AG20443 (cell line): ENCODE measurements at regions not wholly inside any gene's neighbourhood (a gene's known extent, or its start where the extent isn't known, plus 50 kb on each side); places are given as distances from the start of the nearest gene placed in this dataset.
"Not testable (repeated sequence)": the region's sequence is repeated elsewhere in the genome, so short reads cannot be mapped to it uniquely, and the experiment has no call there.

Source experiments
- DNase-seq: peaks from one replicate; pipeline ENCODE4 v3.0.0; 2012; ENCODE audit warnings: low spot score, mixed read lengths

DNA sequence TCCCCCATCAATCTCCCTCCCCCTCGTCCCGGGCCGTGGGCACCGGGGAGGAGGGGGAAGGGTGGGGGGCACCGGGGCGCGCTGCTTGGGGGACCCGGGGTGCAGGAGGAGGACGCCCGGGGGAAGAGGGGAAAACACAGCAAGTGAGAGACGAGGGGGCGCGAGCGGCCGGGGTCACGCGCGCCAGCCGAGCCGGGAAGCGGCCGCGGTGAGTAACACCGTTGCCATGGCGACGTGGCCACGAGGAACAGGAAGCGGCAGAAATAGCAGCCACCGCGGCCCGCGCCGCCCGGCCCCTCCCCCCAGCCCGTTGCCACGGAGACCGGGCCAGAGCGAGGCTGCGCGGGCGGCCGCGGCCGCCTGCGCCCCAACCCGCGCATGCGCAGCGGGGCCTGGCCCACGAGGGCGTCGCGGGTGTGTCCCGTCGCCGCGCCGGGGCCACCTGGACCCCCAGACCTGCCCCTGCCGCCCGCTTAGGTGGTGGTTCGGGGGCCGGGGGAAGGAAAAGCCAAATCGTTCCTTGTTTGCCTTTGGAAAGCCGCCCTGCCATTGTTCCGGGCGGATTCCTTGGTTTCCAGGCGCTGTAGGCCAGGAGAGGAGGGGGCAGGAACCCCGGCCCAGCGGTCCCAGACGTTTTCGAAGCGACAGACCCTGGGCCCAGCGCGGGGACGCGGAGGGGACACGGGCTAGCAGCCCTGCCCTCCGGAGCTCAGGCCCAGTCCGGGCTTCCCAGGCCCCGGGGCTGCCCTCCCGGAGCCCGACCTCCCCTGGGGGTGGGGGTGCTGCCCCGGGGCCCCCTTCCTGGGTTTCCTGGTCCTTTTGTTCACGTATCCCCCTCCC is 207.1 kb downstream of the C9orf50 start:
- DNase-seq = peak; percentile 100

DNA sequence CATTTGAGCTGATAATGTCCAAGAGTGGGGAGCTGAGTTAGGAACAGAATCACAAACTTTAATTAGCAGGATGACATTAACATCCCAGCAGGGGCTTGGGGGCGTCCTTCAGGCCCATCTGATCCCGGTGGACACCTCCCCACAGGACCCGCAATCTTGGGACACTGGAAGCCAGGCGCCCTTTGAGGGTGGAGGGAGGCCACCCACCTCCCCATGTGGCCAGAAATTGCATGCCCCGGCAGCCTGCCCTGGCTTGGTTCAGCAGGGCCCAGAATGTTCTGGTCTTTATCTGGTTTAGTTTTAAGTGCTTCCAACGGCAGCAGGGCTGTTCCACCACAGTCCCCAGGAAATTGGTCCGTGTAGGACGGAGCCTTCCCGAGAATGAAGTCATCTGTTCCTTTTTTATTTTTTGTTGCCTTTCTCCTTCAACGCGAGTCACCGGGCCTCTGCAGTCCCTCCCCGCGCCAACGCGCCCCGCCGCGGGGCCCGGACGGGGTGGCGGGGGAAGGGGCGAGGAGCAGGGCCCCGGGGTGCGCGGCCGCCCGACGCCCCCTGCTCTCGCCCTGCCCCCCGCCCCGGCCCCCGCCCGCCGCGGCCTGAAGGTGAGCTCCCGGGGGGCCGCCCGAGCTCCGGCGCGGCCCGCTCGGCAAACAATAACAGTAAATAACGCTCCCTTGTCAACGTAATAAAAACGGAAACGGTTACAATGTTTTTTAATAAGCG is 207.9 kb downstream of the C9orf50 start:
- DNase-seq = peak; percentile 77

DNA sequence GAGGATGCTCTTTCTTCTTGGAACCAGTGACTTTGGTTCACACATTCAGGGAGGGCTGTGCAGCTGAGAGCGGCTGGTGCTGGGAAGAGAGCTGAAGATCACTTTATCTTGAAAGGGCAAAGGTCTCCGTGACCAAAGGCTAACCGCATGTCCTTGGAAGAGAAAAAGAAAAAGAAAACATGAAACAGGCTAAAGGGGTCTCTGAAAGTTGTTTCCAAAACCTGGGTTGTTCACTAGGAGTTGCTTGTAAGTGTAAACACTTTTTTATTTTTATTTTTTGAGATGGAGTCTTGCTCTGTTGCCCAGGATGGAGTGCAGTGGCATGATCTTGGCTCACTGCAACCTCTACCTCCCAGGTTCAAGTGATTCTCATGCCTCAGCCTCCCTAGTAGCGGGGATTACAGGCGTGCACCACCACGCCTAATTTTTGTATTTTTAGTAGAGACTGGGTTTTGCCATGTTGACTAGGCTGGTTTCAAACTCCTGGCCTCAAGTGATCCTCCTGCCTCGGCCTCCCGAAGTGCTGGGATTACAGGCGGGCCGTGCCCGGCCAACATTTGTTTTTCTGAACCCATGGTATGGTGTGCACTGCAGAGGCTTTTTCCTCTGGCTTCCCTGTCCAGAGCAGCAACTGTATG is 208.6 kb downstream of the C9orf50 start:
- DNase-seq = not testable (repeated sequence)

DNA sequence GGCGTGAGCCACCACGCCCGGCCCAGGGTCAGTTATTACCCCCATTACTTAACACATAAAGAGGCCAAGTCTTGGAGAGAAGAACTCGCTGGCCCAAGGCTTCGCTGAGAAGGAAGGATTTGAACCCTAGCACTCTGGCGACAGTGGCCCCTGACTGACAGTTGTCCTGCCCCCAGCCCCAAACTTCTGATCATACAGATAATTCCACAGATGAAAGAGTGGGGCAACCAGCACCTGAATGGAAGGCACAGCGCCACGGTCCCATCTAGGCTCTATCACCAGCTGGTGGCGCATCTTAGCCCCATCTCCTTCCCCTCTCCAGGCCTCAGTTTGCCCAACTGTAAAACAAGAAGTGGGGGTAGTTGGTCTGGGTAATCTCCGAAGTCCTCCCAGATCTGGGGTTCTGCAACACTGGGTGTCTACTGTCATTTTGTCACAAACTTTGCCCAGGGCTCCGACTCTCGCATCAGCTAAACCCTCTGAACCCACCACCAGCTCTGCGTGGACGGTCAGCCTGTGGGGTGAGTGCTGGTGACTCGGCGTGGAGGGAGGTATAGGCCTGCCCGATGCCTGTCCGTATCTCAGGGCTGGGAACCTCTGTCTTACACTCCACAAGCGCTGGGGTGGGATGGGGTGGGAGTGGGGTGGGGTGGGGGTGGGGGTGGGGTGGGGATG is 209.3 kb downstream of the C9orf50 start:
- no peak for DNase-seq

DNA sequence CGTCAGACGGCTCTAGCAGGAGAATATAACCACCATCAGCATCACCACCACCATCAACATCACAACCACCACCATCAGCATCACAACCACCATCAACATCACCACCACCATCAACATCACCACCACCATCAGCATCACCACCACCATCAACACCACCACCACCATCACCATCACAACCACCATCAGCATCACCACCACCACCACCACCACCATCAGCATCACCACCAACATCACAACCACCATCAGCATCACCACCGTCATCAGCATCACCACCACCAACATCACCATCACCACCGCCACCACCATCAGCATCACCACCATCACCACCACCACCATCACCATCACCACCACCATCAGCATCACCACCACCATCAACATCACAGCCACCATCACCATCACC is 210.7 kb downstream of the C9orf50 start:
- DNase-seq = no peak

DNA sequence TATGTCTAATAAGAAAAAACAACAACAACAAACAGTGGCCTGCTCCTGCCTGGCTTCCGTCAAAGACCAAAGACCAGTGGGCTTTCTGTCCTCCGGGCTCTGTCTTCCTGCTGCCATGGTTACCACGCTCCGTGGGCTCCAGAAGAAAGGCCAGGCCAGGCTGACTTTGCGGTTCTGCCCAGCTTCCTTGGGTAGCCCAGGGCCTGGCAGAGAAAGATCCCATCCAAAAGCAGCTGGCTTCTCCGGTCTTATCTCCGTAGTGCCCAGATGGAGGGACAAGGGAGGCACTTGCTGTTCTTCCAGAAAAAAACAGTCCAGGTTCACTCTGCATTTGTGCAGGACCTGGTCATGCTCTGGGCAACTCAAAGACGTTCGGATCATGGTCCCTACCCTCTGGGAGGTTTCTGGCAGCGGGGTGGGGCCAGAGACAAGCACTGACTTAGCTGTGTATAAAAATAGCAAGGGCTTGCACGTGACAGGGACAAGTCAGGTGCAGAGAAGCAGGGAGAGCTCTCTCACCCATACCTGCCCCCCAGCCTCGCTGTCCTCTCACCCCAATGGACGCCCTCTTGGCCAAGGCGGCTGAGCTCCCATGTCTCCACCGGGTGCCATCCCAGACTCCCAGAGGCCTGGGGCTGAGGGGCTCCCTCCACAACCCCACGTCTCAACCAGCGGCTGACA is 212.2 kb downstream of the C9orf50 start:
- no peak for DNase-seq

DNA sequence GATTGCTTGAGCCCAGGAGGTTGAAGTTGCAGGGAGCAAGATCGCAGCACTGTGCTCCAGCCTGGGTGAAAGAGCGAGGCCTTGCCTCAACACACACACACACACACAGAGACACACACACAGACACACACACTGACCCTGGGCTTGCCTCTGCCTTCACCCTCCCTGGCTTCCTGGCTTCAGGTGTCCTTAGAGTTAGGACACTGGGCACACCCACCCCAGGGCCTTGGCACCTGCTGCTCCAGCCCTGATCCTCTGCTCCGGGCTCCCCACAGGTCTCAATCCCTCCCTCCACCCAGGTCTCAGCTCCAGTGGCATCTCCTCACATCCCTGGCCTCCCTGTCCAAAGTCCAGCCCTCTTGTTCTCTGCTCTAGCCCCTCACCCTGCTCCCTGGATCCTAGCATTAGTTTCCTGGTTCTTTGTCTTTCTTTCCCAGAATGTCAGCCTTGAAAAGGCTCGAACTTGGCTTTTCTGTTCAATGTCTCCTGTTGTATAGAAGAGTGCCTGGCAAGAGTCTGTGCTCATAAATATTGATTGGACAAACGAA is 212.9 kb downstream of the C9orf50 start:
- no peak for DNase-seq

DNA sequence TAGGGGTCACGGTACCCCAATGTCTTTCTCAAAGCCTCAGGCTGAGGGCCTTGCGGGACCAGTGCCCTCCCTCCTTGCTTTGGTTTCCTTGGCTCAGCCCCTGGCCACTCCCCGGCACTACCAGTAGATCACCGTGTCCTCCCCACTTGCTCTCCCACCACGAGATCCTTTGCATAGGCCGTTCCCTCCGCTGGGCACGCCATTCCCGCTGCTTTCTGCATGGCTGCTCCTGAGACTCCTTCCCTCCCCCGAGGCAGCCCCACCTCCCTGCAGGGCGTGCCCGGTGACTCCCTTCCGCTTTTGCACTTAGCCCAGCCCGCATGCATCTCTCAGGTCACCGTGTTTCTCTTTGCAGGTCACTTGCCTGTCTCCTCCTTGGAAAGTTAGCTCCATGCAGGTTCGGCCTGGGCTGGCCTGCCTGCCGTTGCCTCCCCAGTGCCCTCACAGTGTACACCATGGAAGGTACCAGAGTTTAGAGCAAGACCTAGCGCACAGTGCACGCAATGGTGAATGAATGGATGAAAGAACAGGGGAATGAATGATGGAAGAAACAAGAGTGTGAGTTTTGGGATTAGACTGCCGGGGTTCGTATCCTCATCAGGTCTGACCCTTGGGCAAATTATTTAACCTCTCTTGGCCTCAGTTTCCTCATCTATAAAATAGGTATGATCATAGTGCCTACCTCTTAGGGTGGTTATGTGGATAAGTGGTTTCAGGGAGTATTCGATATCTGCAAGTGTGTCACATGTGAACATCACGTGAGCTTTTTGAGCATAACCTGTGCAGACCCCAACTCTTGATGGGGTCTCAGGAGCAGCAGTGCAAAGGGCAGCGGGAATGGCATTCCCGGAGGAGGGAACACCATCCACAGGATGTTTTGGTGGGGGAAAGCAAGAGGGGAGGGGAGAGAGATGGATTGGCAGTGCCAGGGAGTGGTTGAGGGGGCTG is 214.3 kb downstream of the C9orf50 start:
- no peak for DNase-seq

DNA sequence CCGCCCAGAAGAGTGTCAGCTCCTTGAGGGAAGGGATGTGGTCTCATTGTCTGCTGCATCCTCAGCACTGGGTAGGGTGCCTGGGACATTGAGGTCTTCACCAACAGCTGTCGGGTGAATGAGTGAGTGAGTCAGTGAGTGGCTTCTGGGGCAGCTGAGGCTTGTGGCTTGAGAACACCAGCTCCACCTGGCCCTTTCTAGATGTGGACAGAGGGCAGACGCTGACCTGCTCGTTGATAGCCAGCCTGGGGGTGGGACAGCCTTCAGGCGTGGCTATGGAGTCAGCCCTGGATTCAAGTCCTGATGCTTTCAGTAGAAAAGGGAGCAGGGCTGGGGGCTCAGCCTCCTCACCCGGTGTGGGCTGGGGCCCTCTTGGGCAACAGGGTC is 215.1 kb downstream of the C9orf50 start:
- no peak for DNase-seq

DNA sequence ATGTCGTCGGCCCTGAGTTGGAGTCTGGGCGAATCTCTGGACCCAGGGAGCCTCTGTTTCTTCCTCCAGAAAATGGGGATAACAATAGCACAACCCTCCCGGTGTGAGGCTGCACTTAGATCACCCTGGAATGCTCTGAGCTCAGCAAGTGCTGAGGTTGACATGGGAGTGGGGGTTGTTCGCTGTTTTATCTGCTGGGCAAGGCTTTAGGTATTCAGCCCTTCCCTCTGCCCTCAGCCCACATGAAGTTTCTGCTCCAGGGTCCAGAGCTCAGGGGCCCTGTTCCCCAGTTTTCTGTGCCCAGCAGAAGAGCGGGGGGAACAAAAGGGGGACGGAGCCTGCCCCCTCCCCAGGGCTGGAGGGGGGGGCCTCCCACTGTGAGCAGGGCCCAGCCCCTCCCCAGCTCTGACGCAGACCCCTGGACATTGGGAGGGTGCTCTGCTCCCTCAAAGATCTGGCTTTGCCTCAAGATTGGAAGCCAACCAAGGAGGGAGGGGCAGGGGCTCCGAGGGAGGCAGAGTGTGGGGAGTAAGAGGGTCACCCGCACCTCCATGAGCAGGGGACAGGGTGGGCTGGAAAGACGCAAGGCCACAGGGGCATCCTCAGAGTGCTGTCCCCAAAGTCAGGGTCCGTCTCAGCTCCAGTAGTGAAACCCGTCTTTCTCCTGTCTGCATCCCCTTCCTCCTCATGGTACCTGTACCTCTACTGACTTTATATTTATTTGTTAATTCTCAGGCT is 215.6 kb downstream of the C9orf50 start:
- DNase-seq = no peak

DNA sequence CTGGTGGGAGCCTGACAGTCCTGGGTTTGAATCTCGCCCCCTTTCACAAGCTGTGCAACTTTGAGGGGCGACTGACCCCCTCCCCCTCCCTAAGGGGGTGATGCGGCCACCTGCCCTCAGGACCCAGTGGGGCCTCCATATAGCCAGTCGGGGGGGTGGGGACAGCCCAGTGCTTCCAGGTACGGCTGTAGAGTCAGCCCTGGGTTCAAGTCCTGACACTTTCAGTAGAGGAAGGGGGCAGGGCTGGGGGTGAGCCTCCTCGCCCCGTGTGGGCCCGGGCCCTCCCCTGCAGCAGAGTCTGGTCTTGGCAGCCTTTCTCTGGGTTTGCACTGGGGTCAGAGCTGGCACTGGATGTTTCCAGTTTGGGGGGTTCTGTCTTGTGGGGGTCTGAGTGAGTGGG is 216.3 kb downstream of the C9orf50 start:
- no peak for DNase-seq

DNA sequence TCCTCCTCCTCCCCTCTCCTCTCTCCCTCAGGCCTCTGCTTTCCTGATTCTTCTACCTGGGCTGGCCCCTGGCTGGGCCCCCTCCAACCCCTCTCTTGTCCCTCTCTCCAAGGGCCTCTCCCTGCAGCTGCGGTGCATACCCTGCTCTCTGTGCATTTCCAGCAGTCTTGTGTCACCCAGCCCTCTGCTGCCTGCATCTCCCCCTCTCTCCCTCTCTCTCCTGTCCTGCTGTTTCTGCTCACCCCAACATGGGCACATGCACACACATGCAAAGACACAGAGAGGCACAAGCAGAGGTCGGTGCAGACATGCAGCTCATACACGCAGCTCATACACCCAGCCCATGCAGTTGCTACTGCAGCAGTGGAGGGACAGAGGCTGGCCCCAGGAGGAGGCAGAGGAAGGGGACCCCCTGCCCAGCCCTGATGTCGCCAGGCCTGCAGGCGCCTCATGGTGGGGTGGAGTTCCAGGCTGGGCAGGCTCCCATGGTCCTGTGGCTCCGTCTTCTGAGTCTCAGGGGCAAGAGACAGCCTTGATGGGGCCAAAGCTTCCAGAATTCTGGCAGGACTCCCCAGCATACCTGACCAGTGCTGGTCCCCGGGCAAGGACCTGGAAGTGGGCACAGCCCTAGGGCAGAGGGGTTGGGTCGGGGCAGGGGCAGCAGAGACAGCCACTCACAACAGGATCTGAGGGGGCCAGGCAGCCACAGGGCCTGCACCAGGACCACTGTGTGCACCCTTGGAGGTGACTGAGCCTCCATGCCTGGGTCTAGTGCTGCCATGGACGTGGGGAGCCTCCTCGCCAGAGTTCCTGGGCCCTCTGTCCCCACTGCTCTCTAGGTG is 216.9 kb downstream of the C9orf50 start:
- DNase-seq = no peak

DNA sequence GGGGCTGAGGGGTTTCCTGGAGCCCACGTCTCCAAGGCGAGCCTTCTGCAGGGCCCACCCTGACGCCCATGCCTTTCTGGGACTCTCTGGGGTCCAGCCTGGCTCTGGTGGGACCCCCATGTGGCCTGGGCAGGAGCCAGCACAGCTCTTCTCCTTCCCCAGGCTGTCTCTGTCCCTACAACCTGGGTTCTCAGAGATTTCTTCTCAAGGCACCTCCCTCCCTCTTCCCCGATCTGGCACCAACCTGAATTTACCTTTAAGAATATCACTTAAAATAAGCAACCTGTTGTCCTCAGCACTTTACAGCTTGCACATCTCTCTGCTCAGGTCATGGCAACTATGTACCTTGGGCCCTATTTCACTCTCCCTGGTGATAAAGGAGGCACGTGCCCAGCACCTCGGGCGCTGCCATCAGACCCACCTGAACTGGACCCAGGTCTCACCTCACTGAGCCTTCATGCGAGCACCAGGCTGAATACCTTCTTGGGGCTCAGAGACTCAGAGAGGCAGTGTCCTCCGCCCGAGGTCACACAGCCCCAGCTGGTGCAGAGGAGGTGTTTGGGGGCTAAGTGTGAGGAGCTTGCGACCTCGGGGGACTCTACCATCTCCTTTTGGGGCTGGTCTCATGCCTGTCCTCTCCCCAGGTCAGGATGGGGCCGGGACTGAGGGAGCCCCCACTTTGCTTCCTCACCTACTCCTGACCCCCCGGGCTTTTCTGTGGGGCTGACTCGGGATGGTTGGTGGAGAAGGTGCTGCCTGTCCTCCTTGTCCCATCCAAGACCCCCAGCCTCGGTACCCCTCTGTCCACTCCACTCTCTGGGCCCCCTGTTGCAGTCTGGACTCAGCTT is 217.7 kb downstream of the C9orf50 start:
- no peak for DNase-seq

DNA sequence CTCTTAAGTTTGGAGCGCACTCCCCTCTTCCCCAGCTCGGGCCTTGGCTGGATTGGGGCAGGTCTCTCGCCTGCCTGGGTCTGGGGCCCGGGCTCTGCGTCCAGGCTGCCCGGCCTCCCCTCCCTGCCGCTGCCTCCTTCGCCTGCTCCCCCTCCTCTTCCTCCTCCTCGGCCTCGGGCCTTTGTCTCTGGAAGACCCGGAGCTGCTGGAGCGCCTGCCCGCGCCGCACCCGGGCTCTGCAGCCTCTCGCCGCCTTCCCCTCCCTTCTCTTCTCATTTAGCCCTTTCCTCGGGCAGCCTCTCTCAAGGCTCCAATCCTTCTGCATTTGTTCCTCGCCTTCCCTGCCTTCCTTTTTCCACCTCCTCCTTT is 218.5 kb downstream of the C9orf50 start:
- DNase-seq = no peak

DNA sequence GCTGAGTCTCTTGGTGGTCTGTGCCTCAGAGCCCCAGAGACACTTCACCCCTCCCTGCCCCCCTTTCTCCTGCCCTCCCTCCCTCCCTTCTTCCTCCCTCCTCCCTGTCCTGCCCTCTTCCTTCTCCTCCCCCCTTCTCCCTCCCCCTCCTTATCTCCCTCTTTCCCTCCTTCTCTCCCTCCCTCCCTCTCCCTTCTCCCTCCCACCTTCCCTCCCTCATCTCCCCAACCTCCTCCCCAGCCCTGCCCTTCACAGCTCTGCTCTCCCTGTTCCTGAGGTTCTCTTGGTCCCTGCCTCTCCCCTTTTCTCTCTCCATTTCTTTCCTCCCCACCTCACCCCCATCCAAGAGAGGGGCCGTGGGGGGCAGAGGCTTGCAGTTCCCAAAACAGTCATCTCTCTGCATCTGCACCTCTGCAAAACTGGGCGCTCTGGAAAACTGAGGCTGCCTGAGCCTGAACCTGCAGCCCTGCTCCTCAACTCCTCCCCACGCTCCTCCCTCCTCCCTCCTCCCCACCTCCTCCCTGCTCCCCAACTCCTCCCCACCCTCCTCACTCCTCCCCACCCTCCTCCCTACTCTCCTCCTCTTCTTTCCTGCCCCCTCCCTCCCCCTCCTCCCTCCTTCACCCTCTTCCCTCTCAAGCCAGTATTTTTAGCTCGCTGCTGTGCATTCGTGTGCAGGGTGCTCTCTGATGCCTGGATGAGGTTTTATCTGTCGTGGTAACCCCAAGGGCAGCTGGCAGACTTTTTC is 219.1 kb downstream of the C9orf50 start:
- no peak for DNase-seq

DNA sequence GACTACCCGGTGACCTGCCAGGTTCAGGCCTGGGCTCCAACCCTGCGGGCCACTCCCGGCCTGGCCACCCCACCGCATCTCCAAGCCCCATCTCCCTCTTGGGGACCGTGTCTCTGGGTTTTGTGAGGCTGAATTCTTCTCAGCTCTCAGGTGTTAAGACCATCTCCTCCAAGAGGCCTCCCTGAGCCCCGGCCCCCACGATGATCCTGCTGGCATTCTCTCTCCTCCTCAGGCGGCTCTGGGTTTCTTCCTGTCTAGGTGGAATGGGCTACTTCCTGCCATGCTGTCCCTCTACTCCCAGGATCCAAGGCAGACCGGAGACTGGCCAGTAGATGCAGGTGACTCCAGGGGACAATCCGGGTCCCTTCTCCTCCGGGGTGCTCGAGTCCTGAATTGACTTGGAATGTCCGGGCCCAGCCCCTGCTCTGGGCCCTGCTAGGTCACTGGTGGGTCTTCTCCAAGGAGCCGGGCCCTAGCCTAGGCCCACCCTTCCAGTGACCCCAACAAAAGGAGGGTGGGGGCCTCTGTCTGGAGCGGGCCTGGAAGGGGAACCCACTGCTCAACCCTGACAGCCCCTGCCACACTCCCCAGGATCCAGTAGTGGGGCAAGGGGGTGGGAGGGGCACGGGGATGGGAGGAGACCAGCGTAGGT is 219.8 kb downstream of the C9orf50 start:
- no peak for DNase-seq
